GM18499 (cell line): ENCODE measurements at regions not wholly inside any gene's neighbourhood (a gene's known extent, or its start where the extent isn't known, plus 50 kb on each side); places are given as distances from the start of the nearest gene placed in this dataset.
A peak's percentile ranks its signal among the peaks of the same experiment; 100 is the strongest.
"Not testable (repeated sequence)": the region's sequence is repeated elsewhere in the genome, so short reads cannot be mapped to it uniquely, and the experiment has no call there.

ENCODE experiments used
- ATAC-seq: cut with Tn5 transposase; IDR thresholded peaks from one replicate; pipeline ENCODE4 v1.9.1; 2021; ENCODE audit warnings: moderate number of reproducible peaks; ENCODE audit not compliant: insufficient read depth, unreplicated experiment

GRCh38 chr17:20633268-20634059 is 53.9 kb downstream of the CDRT15L2 start:
- not testable (repeated sequence) for ATAC-seq

GRCh38 chr17:20640147-20640546 is 60.6 kb downstream of the CDRT15L2 start:
- ATAC-seq: not testable (repeated sequence)

GRCh38 chr17:20646661-20647272 is 67.2 kb downstream of the CDRT15L2 start:
- ATAC-seq: not testable (repeated sequence)

GRCh38 chr17:20649097-20649767 is 69.7 kb downstream of the CDRT15L2 start:
- peak; percentile 72 for ATAC-seq

- ATAC-seq: not testable (repeated sequence)
Observed at GRCh38 chr17:20651022-20651421, 71.5 kb downstream of the CDRT15L2 start.

- ATAC-seq: not testable (repeated sequence)
Observed at GRCh38 chr17:20651736-20652135, 72.2 kb downstream of the CDRT15L2 start.

- not testable (repeated sequence) for ATAC-seq
Observed at GRCh38 chr17:20653391-20653790, 73.9 kb downstream of the CDRT15L2 start.

GRCh38 chr17:20654114-20654513 is 74.6 kb downstream of the CDRT15L2 start:
- not testable (repeated sequence) for ATAC-seq

GRCh38 chr17:20654575-20654974 is 75.1 kb downstream of the CDRT15L2 start:
- not testable (repeated sequence) for ATAC-seq

GRCh38 chr17:20665103-20665955 is 85.8 kb downstream of the CDRT15L2 start:
- ATAC-seq: not testable (repeated sequence)

- not testable (repeated sequence) for ATAC-seq
Observed at GRCh38 chr17:20666689-20667088, 87.2 kb downstream of the CDRT15L2 start.

GRCh38 chr17:20667712-20668111 is 88.2 kb downstream of the CDRT15L2 start:
- ATAC-seq: not testable (repeated sequence)

- ATAC-seq: not testable (repeated sequence)
Observed at GRCh38 chr17:20668316-20668715, 88.8 kb downstream of the CDRT15L2 start.

- not testable (repeated sequence) for ATAC-seq
Observed at GRCh38 chr17:20668868-20669267, 89.3 kb downstream of the CDRT15L2 start.

- not testable (repeated sequence) for ATAC-seq
Observed at GRCh38 chr17:20670506-20670905, 91.0 kb downstream of the CDRT15L2 start.

GRCh38 chr17:20674374-20674773 is 94.8 kb downstream of the CDRT15L2 start:
- ATAC-seq: not testable (repeated sequence)

- not testable (repeated sequence) for ATAC-seq
Observed at GRCh38 chr17:20675707-20676106, 96.2 kb downstream of the CDRT15L2 start.

GRCh38 chr17:20676656-20677055 is 97.1 kb downstream of the CDRT15L2 start:
- not testable (repeated sequence) for ATAC-seq

GRCh38 chr17:20677469-20677868 is 97.9 kb downstream of the CDRT15L2 start:
- not testable (repeated sequence) for ATAC-seq

GRCh38 chr17:20678424-20678823 is 98.9 kb downstream of the CDRT15L2 start:
- not testable (repeated sequence) for ATAC-seq
